SK-N-SH (cell line): ENCODE measurements at regions not wholly inside any gene's neighbourhood (a gene's known extent, or its start where the extent isn't known, plus 50 kb on each side); places are given as distances from the start of the nearest gene placed in this dataset.

ENCODE experiments used
- CTCF ChIA-PET: fragments of 300-600, 350-600 bp; formaldehyde crosslinking; extraction: SDS; loops from one replicate; lab custom pipeline; 2021; lab: Yijun Ruan, JAX
- POLR2A ChIA-PET: fragments of 350-600 bp; sonication (Branson Sonifier 250); formaldehyde crosslinking; extraction: SDS; loops from one replicate; lab custom pipeline; 2020; ENCODE audit warnings: antibody characterized with exemption, inconsistent platforms; lab: Yijun Ruan, JAX
- DNase-seq: peaks from one replicate; pipeline ENCODE4 v3.0.0; 2012
- H2AFZ ChIP-seq: fragments of 200-600 bp; sonication (generic); 2 replicates; pipeline ENCODE4 v1.8.1; 2016; ENCODE audit warnings: antibody characterized with exemption, mild to moderate bottlenecking, low read depth
- H3F3A ChIP-seq: fragments of 200-600 bp; sonication (generic); replicated peaks from 2 replicates; pipeline ENCODE3; 2016; ENCODE audit warnings: antibody characterized with exemption, mild to moderate bottlenecking; ENCODE audit not compliant: insufficient read depth
- H3K27ac ChIP-seq, 2 experiments: fragments of 200-500 bp in 1 of 2; fragments of 200-600 bp in 1 of 2; sonication (Bioruptor generic) in 1 of 2; sonication (generic), shearing (Covaris generic) in 1 of 2; 2 replicates each; pipeline versions ENCODE4 v1.5.1 to v1.6.1; 2014 to 2016; ENCODE audit warnings: low read depth in 2 of 2, inconsistent platforms in 1 of 2, low read length in 1 of 2, mild to moderate bottlenecking in 1 of 2, mixed read lengths in 1 of 2
- H3K27me3 ChIP-seq: fragments of 200-600 bp; sonication (generic), shearing (Covaris generic); 2 replicates; pipeline ENCODE4 v1.6.1; 2016; ENCODE audit warnings: mixed run types; ENCODE audit not compliant: insufficient read depth
- H3K36me3 ChIP-seq, 2 experiments: fragments of 200-500 bp in 1 of 2; fragments of 200-600 bp in 1 of 2; sonication (Bioruptor generic) in 1 of 2; sonication (generic) in 1 of 2; replicated peaks in 1 of 2; 2 replicates each; pipeline versions ENCODE3 to v1.5.1; 2014 to 2016; ENCODE audit warnings: low read length in 1 of 2, mild to moderate bottlenecking in 1 of 2; ENCODE audit not compliant: insufficient read depth in 2 of 2, control insufficient read depth in 1 of 2
- H3K4me1 ChIP-seq, 2 experiments: fragments of 200-500 bp in 1 of 2; fragments of 200-600 bp in 1 of 2; sonication (Bioruptor generic) in 1 of 2; sonication (generic), shearing (Covaris generic) in 1 of 2; 2 replicates each; pipeline versions ENCODE4 v1.5.1 to v1.6.1; 2014 to 2016; ENCODE audit warnings: low read depth in 1 of 2, low read length in 1 of 2, mixed run types in 1 of 2; ENCODE audit not compliant: insufficient read depth in 2 of 2, control insufficient read depth in 1 of 2
- H3K4me2 ChIP-seq: fragments of 200-600 bp; sonication (generic), shearing (Covaris generic); 2 replicates; pipeline ENCODE4 v1.6.1; 2017; ENCODE audit warnings: mixed run types
- H3K4me3 ChIP-seq, 2 experiments: fragments of 200-500 bp in 1 of 2; fragments of 200-600 bp in 1 of 2; sonication (Bioruptor generic) in 1 of 2; sonication (generic), shearing (Covaris generic) in 1 of 2; 2 replicates each; pipeline versions ENCODE4 v1.5.1 to v1.8.1; 2014 to 2016; ENCODE audit warnings: low read depth in 2 of 2, inconsistent platforms in 1 of 2, low read length in 1 of 2, mild to moderate bottlenecking in 1 of 2, mixed read lengths in 1 of 2, moderate library complexity in 1 of 2
- H3K79me2 ChIP-seq: fragments of 200-600 bp; sonication (generic); 2 replicates; pipeline ENCODE4 v1.8.1; 2017; ENCODE audit warnings: mild to moderate bottlenecking; ENCODE audit not compliant: insufficient read depth
- H3K9ac ChIP-seq: fragments of 200-600 bp; sonication (generic); 2 replicates; pipeline ENCODE4 v1.6.1; 2017; ENCODE audit warnings: mixed run types
- H3K9me2 ChIP-seq: fragments of 200-600 bp; sonication (generic); 2 replicates; pipeline ENCODE4 v1.6.1; 2017; ENCODE audit warnings: mixed run types
- H3K9me3 ChIP-seq: fragments of 200-600 bp; sonication (generic); 2 replicates; pipeline ENCODE4 v1.6.1; 2017; ENCODE audit warnings: mixed run types, mild to moderate bottlenecking, moderate library complexity
- H4K20me1 ChIP-seq: fragments of 200-600 bp; sonication (generic); 2 replicates; pipeline ENCODE4 v1.6.1; 2017; ENCODE audit warnings: mild to moderate bottlenecking, mixed run types; ENCODE audit not compliant: insufficient read depth
- CHD2 ChIP-seq: fragments of 150-350 bp; IDR thresholded peaks from 2 replicates; pipeline ENCODE4 v1.6.1; 2018; ENCODE audit warnings: low read length; ENCODE audit not compliant: partially characterized antibody
- ELF1 ChIP-seq: IDR thresholded peaks from 2 replicates; pipeline ENCODE4 v1.4.0; 2012
- FOSL2 ChIP-seq: IDR thresholded peaks from 2 replicates; pipeline ENCODE4 v1.4.0; 2012; ENCODE audit warnings: low read depth, mild to moderate bottlenecking, moderate library complexity, borderline replicate concordance
- FOXM1 ChIP-seq: IDR thresholded peaks from 2 replicates; pipeline ENCODE4 v1.4.0; 2012; ENCODE audit warnings: low read depth, mild to moderate bottlenecking
- GABPA ChIP-seq: IDR thresholded peaks from 2 replicates; pipeline ENCODE4 v1.4.0; 2012; ENCODE audit warnings: low read depth, mild to moderate bottlenecking
- MAX ChIP-seq: IDR thresholded peaks from 2 replicates; pipeline ENCODE4 v1.4.0; 2012; ENCODE audit warnings: low read depth
- MEF2A ChIP-seq: IDR thresholded peaks from 2 replicates; pipeline ENCODE4 v1.4.0; 2012; ENCODE audit warnings: low read depth, borderline replicate concordance
- MXI1 ChIP-seq: IDR thresholded peaks from 2 replicates; pipeline ENCODE4 v1.6.1; 2012; ENCODE audit warnings: mild to moderate bottlenecking, low read depth, low read length, improper control_type of control experiment
- NFIC ChIP-seq: IDR thresholded peaks from 2 replicates; pipeline ENCODE4 v1.4.0; 2012; ENCODE audit warnings: borderline replicate concordance
- POLR2AphosphoS5 ChIP-seq: IDR thresholded peaks from 2 replicates; pipeline ENCODE4 v1.6.1; 2012; ENCODE audit warnings: low read depth, low read length
- RCOR1 ChIP-seq: fragments of 150-350 bp; IDR thresholded peaks from 2 replicates; pipeline ENCODE4 v1.6.1; 2017; ENCODE audit warnings: antibody characterized with exemption, low read length
- REST ChIP-seq: IDR thresholded peaks from 2 replicates; pipeline ENCODE4 v1.6.1; 2012; ENCODE audit warnings: mild to moderate bottlenecking, low read depth, low read length, moderate library complexity
- RFX5 ChIP-seq: IDR thresholded peaks from 2 replicates; pipeline ENCODE4 v1.6.1; 2012; ENCODE audit warnings: mild to moderate bottlenecking, improper control_type of control experiment, low read length
- TAF1 ChIP-seq: IDR thresholded peaks from 2 replicates; pipeline ENCODE4 v1.6.1; 2012; ENCODE audit warnings: low read depth, mild to moderate bottlenecking, low read length, moderate library complexity, borderline replicate concordance
- TCF12 ChIP-seq: IDR thresholded peaks from 2 replicates; pipeline ENCODE4 v1.4.0; 2012
- USF1 ChIP-seq: IDR thresholded peaks from 2 replicates; pipeline ENCODE4 v1.4.0; 2012; ENCODE audit warnings: low read depth, borderline replicate concordance
- USF2 ChIP-seq: fragments of 150-350 bp; IDR thresholded peaks from 2 replicates; pipeline ENCODE4 v1.6.1; 2017; ENCODE audit warnings: antibody characterized with exemption, low read length, low read depth, borderline replicate concordance
- WGBS: methylation state at CpG from one replicate; pipeline ENCODE4 v1.1.6; 2017; ENCODE audit warnings: low lambda C conversion rate; 5-methylcytosine and 5-hydroxymethylcytosine counted together

- Histone ChIP-seq H3K27me3 (no peaks in the 10 kb centered on the region), H4K20me1 (no peaks in the 10 kb centered on the region), H3F3A (peaks cover 4% of the 10 kb centered on the region), H3K36me3 (no peaks in the 10 kb centered on the region), H3K79me2 (no peaks in the 10 kb centered on the region), H3K4me3 (no peak overlapping the region), H3K9ac (no peak overlapping the region), H3K9me3 (no peaks in the 10 kb centered on the region), H3K27ac (no peak overlapping the region)
- DNase-seq: no peak
- CTCF ChIA-PET: no interaction called here
- 48% methylated on average over 2 of the region's 2 CpGs for WGBS
- TF ChIP-seq USF2 (no peak), CHD2 (no peak), MEF2A (no peak), REST (no peak), ELF1 (no peak), TCF12 (no peak), MAX (no peak), MXI1 (no peak), FOXM1 (no peak), NFIC (no peak), GABPA (no peak), TAF1 (no peak), FOSL2 (no peak), RFX5 (no peak), USF1 (no peak), POLR2AphosphoS5 (no peak), RCOR1 (no peak)
- TF ChIP-seq, all 33 proteins: peak for 0
- Histone ChIP-seq H2AFZ (no peak overlapping the region), H3K4me2 (no peak overlapping the region), H3K4me1 (peaks cover 5% of the 10 kb centered on the region in 2 experiments; a peak in 3 of 4 replicates), H3K9me2 (no peaks in the 10 kb centered on the region)
- POLR2A ChIA-PET: no interaction called here
Observed at GRCh38 chr2:234695981-234696380, 199.1 kb upstream of the ARL4C start.
